ENCODE measurements at regions not wholly inside any gene's neighbourhood (a gene's known extent, or its start where the extent isn't known, plus 50 kb on each side); places are given as distances from the start of the nearest gene placed in this dataset.

DNA sequence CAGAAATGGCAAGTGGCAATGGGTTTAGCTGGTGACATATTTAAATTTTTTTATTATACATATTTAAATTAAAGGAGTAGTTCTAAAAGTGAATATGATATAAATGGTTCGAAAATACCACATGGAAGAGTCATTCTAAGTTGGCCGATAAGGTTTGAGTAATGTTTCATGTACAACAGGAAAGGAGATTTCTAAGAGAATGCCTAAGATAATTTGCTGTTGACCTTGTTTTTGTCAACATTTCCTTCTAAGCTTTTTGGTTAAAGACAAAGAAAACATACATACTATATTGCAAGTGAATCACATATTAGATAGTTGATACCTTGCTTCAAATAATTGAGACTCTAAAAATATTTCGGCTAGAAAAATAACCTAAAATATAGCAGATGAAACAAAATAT is 526.6 kb upstream of the SLIT2 start:
- no peak for DNase-seq (ENCODE audit: low read depth in 1 of 2, low spot score in 1 of 2)
- H3K27ac ChIP-seq (replicated peaks): no peak overlapping the region
- no peak overlapping the region for H3K4me3 ChIP-seq (replicated peaks; ENCODE audit: insufficient read depth, low read length)
- no peaks in the 10 kb centered on the region for H3K27me3 ChIP-seq (ENCODE audit: insufficient read depth, poor library complexity, severe bottlenecking)
- TF ChIP-seq POLR2AphosphoS5 (IDR thresholded peaks at IDR 0.05; ENCODE audit: low read depth) (no peak), SPI1 (IDR thresholded peaks at IDR 0.05; ENCODE audit: borderline replicate concordance, low read depth) (no peak), GABPA (IDR thresholded peaks at IDR 0.05; ENCODE audit: low read depth) (no peak)
- TF ChIP-seq, protein P1, sequence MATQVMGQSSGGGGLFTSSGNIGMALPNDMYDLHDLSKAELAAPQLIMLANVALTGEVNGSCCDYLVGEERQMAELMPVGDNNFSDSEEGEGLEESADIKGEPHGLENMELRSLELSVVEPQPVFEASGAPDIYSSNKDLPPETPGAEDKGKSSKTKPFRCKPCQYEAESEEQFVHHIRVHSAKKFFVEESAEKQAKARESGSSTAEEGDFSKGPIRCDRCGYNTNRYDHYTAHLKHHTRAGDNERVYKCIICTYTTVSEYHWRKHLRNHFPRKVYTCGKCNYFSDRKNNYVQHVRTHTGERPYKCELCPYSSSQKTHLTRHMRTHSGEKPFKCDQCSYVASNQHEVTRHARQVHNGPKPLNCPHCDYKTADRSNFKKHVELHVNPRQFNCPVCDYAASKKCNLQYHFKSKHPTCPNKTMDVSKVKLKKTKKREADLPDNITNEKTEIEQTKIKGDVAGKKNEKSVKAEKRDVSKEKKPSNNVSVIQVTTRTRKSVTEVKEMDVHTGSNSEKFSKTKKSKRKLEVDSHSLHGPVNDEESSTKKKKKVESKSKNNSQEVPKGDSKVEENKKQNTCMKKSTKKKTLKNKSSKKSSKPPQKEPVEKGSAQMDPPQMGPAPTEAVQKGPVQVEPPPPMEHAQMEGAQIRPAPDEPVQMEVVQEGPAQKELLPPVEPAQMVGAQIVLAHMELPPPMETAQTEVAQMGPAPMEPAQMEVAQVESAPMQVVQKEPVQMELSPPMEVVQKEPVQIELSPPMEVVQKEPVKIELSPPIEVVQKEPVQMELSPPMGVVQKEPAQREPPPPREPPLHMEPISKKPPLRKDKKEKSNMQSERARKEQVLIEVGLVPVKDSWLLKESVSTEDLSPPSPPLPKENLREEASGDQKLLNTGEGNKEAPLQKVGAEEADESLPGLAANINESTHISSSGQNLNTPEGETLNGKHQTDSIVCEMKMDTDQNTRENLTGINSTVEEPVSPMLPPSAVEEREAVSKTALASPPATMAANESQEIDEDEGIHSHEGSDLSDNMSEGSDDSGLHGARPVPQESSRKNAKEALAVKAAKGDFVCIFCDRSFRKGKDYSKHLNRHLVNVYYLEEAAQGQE (IDR thresholded peaks at IDR 0.05; ENCODE audit: insufficient replicate concordance, low read depth): no peak
- TF ChIP-seq, protein P2, sequence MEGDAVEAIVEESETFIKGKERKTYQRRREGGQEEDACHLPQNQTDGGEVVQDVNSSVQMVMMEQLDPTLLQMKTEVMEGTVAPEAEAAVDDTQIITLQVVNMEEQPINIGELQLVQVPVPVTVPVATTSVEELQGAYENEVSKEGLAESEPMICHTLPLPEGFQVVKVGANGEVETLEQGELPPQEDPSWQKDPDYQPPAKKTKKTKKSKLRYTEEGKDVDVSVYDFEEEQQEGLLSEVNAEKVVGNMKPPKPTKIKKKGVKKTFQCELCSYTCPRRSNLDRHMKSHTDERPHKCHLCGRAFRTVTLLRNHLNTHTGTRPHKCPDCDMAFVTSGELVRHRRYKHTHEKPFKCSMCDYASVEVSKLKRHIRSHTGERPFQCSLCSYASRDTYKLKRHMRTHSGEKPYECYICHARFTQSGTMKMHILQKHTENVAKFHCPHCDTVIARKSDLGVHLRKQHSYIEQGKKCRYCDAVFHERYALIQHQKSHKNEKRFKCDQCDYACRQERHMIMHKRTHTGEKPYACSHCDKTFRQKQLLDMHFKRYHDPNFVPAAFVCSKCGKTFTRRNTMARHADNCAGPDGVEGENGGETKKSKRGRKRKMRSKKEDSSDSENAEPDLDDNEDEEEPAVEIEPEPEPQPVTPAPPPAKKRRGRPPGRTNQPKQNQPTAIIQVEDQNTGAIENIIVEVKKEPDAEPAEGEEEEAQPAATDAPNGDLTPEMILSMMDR (IDR thresholded peaks at IDR 0.05; ENCODE audit: insufficient read depth, low read length): no peak

DNA sequence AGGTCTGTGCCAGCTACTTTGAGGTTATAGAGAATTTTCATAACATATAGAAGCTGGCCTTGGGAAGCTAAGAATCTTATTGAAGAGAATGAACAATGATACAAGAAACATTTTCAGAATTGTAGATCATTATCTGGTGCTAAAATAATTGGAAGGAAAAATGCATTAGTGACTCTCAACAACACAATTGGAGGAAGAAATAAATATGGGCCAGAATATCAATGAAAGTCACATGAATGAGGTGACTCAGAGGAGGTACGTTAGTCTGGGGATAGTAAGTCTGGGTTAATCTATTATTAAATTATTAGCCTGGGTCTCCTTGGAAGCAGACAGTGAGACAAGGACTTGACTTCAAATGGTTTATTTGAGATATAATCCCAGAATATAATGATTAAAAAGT is 529.3 kb upstream of the SLIT2 start:
- H3K27ac ChIP-seq (replicated peaks): no peak overlapping the region
- H3K4me3 ChIP-seq (replicated peaks; ENCODE audit: insufficient read depth, low read length): no peak overlapping the region
- DNase-seq (ENCODE audit: low read depth in 1 of 2, low spot score in 1 of 2): no peak
- TF ChIP-seq SPI1 (IDR thresholded peaks at IDR 0.05; ENCODE audit: borderline replicate concordance, low read depth) (no peak), GABPA (IDR thresholded peaks at IDR 0.05; ENCODE audit: low read depth) (no peak), POLR2AphosphoS5 (IDR thresholded peaks at IDR 0.05; ENCODE audit: low read depth) (no peak)
- TF ChIP-seq, protein P2 (IDR thresholded peaks at IDR 0.05; ENCODE audit: insufficient read depth, low read length): no peak
- TF ChIP-seq, protein P1 (IDR thresholded peaks at IDR 0.05; ENCODE audit: insufficient replicate concordance, low read depth): no peak
- no peaks in the 10 kb centered on the region for H3K27me3 ChIP-seq (ENCODE audit: insufficient read depth, poor library complexity, severe bottlenecking)

DNA sequence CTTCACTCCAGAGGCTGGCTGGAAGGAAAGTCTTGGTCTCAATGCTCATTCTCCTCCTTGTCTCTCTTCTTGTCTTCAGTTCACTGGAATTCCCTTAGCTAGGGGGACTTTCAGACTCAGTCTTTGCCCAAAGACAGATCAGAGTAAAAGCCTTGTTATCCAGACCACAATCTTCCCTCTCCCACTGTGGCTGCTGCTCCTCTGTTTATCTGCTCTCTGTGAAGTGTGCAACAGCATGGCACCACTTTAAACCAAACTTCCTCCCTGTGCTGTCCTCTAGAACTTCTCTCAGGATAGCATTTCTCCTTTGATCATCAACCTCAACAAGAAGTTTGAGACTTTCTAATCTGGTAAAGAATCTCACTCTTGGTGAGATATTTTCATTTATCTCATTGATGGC is 530.1 kb upstream of the SLIT2 start:
- TF ChIP-seq, protein P1 (IDR thresholded peaks at IDR 0.05; ENCODE audit: insufficient replicate concordance, low read depth): no peak
- TF ChIP-seq POLR2AphosphoS5 (IDR thresholded peaks at IDR 0.05; ENCODE audit: low read depth) (no peak), GABPA (IDR thresholded peaks at IDR 0.05; ENCODE audit: low read depth) (no peak), SPI1 (IDR thresholded peaks at IDR 0.05; ENCODE audit: borderline replicate concordance, low read depth) (no peak)
- TF ChIP-seq, protein P2 (IDR thresholded peaks at IDR 0.05; ENCODE audit: insufficient read depth, low read length): no peak
- Histone ChIP-seq H3K27ac (replicated peaks) (no peak overlapping the region), H3K4me3 (replicated peaks; ENCODE audit: insufficient read depth, low read length) (no peak overlapping the region), H3K27me3 (ENCODE audit: insufficient read depth, poor library complexity, severe bottlenecking) (no peaks in the 10 kb centered on the region)
- DNase-seq (ENCODE audit: low read depth in 1 of 2, low spot score in 1 of 2): no peak

All from HL-60 (cell line).